Activated naive CD4-positive, alpha-beta T cell treated with anti-CD3 and anti-CD28 coated beads, Interleukin-2, amount 50 U/mL, for 72 hours (primary cell): ENCODE measurements at regions not wholly inside any gene's neighbourhood (a gene's known extent, or its start where the extent isn't known, plus 50 kb on each side); places are given as distances from the start of the nearest gene placed in this dataset.

Experiments
- ATAC-seq, 2 donors: fragments of 150-1000 bp; cut with Tn5 transposase; 2 replicates each; pipeline ENCODE4 v1.10.0; 2021; ENCODE audit warnings: mild to moderate bottlenecking in 2 of 2, moderate library complexity in 2 of 2
- DNase-seq, 2 donors: peaks; one replicate each; pipeline ENCODE4 v3.0.0; 2021 to 2022; ENCODE audit warnings: low spot score in 2 of 2
- H3K27ac Mint-ChIP-seq, 2 donors: one replicate each; pipeline ENCODE4 v1.8.0; 2022; ENCODE audit warnings: mild to moderate bottlenecking in 2 of 2, mixed read lengths in 2 of 2
- H3K36me3 Mint-ChIP-seq, 2 donors: one replicate each; pipeline ENCODE4 v1.8.0; 2022; ENCODE audit warnings: mixed read lengths in 2 of 2
- H3K9me3 Mint-ChIP-seq, 2 donors: one replicate each; pipeline ENCODE4 v1.8.0; 2022; ENCODE audit warnings: mixed read lengths in 2 of 2

DNA sequence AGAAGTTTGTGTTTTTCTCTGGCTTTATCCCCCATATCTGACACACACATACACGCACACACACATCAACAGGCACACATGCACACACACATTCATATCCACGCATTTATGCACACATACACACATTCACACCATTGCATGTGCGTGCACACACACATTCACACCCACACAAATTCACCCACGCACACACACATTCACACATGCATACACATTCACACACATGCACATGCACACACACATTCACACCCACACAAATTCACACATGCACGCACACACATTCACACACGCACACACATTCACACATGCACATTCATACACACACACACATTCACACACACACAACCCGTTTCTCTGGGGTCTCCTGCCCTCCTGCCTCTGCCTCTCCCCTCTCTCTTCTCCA lies 264.2 kb downstream of the BCL11B start:
- no peak for ATAC-seq
- H3K27ac Mint-ChIP-seq: no peak overlapping the region
- H3K36me3 Mint-ChIP-seq: peaks cover 0 to 4% of the 10 kb centered on the region in 2 donors
- no peak for DNase-seq
- H3K9me3 Mint-ChIP-seq: peaks cover 0 to 5% of the 10 kb centered on the region in 2 donors

DNA sequence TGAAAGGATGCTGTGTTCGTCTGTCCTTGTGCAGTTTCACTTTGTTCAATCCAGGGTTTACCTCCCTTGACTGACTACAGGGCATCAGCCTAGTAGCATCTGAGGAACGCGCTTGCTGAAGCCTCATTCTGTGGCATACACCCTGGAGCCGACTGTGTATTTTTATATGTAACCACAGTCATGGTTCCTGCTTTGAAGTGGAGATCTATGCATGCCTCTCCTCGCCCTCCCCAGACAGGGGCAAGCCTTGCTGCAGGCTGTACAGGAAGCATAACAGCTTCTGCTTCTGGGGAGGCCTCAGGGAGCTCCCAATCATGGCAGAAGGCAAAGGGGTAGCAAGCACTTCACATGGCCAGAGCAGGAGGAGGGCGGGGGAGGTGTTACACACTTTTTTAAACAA lies 262.1 kb downstream of the BCL11B start:
- Mint-ChIP-seq H3K9me3 (peaks cover 0 to 5% of the 10 kb centered on the region in 2 donors), H3K27ac (peak overlapping the region in 1 of 2 donors; percentile 61), H3K36me3 (peaks cover 0 to 4% of the 10 kb centered on the region in 2 donors)
- DNase-seq: no peak
- peak in 1 of 2 donors; percentile 79 for ATAC-seq

DNA sequence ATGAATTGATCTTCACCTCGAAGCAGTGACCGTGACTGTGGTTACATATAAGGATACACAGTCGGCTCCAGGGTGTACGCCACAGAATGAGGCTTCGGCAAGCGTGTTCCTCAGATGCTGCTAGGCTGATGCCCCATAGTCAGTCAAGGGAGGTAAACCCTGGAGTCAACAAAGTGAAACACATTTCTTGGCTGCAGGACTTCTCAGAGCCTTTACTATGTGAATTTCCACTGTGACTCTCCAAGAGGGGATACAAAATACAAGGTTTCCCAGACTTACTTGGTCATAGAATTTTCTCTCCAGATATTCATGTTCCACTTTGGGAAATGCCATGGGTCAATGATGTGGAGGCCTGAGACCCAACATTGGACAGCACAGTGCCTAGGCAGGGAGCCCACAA lies 260.6 kb downstream of the BCL11B start:
- ATAC-seq (no peak), DNase-seq (no peak)
- H3K27ac Mint-ChIP-seq: no peak overlapping the region
- H3K36me3 Mint-ChIP-seq: peaks cover 0 to 4% of the 10 kb centered on the region in 2 donors
- H3K9me3 Mint-ChIP-seq: peaks cover 0 to 5% of the 10 kb centered on the region in 2 donors

DNA sequence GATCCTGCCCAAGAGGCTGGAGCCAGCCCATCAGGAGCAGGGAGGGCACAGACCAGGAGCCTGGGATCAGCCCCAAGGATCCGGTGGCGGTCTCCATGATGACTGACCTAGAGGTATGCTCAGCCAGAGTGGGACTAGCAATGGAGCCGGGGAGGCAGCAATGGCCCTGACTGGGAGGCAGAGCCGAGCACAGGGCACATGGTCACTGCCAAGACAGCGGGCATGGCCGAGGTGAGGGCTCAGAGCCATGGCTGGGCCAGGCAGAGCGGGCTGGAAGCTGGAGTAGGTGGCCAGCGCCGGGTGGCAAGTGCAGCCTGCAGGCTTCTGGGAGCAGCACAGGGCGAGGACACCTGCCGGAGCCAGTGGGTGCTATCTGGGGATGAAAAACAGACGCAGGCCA lies 259.3 kb downstream of the BCL11B start:
- H3K27ac Mint-ChIP-seq: no peak overlapping the region
- ATAC-seq: no peak
- H3K9me3 Mint-ChIP-seq: peaks cover 0 to 5% of the 10 kb centered on the region in 2 donors
- DNase-seq: no peak
- H3K36me3 Mint-ChIP-seq: peaks cover 0 to 4% of the 10 kb centered on the region in 2 donors

DNA sequence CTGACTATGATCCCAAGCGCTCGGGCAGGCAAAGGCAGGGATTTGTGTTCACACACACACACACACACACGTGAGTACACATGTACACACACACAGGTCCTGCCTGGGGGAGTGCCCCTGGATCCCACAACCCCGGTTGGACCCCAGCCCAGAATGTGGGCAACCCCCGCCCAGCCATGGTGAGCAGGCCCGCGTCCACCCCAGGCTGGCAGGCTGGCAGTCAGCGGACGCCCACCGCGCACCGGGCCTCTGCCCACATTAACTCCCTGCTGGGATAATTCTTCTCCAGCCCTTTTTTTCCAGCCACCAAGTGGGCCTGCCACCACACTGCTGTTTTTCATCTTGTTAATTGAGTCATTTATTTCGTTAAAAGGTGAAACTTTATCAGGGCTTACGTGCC lies 256.2 kb downstream of the BCL11B start:
- DNase-seq: no peak
- H3K36me3 Mint-ChIP-seq: peaks cover 0 to 11% of the 10 kb centered on the region in 2 donors

DNA sequence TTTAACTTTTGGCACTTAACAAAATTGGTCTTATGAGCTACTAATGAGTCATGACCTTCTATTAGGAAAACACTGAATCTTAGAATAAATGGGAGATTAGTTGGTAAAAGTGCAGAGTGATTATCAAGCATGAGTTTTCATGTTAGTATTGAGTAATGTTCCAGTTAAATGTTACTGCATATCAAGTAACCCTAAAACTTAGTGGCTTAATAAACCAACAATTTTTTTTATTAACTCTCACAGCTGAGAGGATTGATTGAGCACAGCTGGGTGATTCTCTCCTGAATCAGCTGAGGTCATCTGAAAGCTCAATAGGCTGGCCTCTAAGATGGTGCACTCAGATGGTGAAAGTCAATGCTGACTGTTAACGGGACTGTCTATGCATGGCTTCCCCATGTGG lies 248.6 kb downstream of the BCL11B start:
- Mint-ChIP-seq H3K36me3 (peaks cover 7 to 29% of the 10 kb centered on the region in 2 donors), H3K9me3 (peaks cover 6 to 30% of the 10 kb centered on the region in 2 donors), H3K27ac (no peak overlapping the region)
- DNase-seq: no peak
- no peak for ATAC-seq

More for the DNA sequence above, 256.2 kb downstream of the BCL11B start:
- no peak for ATAC-seq
- Mint-ChIP-seq H3K9me3 (peaks cover 3 to 14% of the 10 kb centered on the region in 2 donors), H3K27ac (no peak overlapping the region)

DNA sequence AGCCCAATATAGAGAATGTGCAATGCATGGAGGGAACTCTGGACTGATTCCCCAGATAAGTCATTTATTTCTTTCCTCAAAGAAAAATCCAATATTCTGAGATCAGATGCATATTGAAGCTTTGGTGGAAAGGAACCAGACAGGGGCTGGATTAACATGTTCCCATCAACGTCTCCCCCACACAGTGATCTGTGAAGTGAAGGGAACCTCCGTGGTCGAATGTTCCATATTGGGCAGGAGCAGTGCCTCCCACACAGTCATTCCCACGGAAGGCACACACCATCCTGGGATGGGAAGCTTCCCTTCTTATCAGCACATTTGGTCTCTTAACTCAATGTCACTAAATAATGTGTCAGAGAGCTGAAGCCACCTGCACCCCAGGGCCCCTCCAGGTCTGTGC lies 247.1 kb downstream of the BCL11B start:
- no peak overlapping the region for H3K27ac Mint-ChIP-seq
- DNase-seq: no peak
- H3K36me3 Mint-ChIP-seq: peaks cover 7 to 27% of the 10 kb centered on the region in 2 donors
- peaks cover 6 to 26% of the 10 kb centered on the region in 2 donors for H3K9me3 Mint-ChIP-seq
- ATAC-seq: no peak

DNA sequence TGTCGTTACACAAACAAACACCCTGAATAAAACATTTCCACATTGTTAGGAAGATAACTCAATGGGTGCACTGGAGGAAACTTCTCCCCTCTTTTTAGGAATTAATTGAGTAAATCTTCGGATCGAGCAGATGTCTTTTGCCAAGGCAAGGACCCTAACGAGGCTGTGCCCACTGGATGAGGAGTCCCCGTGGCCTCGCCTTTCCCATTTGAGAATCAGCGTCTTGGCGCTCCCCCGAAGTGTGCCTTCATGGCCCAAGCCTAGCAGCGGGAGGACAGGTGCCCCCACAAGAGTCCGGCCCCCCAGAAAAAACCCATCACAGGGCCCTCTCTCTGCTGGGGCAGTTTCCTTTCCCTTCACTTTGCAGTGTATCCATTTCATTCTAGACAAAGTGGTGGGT lies 246.6 kb downstream of the BCL11B start:
- H3K27ac Mint-ChIP-seq: no peak overlapping the region
- peaks cover 7 to 22% of the 10 kb centered on the region in 2 donors for H3K36me3 Mint-ChIP-seq
- no peak for ATAC-seq
- DNase-seq: no peak
- H3K9me3 Mint-ChIP-seq: peaks cover 6 to 21% of the 10 kb centered on the region in 2 donors

DNA sequence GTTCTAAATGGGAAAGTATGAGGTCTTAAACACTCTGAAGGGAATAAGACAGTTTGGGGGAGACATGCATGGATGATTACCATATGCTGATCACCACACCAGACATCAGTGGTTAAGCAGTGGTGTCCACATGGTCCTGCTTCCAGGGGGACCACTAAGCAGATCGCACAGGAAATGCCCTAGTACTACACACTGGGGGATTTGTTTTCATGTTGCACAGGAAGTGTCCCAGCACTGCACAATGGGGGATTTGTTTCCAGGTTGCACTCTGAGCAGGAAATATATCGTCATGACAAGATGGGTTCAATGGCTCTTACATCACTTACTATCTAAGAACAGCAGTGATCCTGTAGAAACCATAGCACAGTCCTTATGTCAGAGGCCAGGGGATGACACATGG lies 245.5 kb downstream of the BCL11B start:
- H3K27ac Mint-ChIP-seq: peak overlapping the region in 1 of 2 donors; percentile 55
- H3K9me3 Mint-ChIP-seq: peaks cover 3 to 16% of the 10 kb centered on the region in 2 donors
- H3K36me3 Mint-ChIP-seq: peaks cover 7 to 17% of the 10 kb centered on the region in 2 donors
- DNase-seq (no peak), ATAC-seq (no peak)

DNA sequence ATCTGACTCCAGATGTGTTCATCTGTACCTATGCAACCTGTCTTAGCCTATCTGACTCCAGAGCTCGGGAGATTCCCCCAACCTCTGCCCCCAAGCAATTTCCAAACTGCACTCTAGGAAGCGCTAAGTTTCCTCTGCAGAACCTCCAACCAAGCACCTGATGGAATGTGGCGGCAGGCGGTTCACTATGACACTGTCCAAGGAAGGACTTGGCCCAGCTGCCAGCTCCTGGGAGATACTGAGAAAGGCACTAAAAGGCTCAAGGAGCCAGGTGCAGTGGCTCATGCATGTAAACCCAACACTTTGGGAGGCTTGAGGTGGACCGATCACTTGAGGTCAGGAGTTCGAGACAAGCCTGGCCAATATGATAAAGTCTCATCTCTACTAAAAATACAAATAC lies 244.0 kb downstream of the BCL11B start:
- ATAC-seq: no peak
- no peak for DNase-seq
- Mint-ChIP-seq H3K27ac (no peak overlapping the region), H3K36me3 (peaks cover 7 to 11% of the 10 kb centered on the region in 2 donors), H3K9me3 (peaks cover 3 to 16% of the 10 kb centered on the region in 2 donors)

DNA sequence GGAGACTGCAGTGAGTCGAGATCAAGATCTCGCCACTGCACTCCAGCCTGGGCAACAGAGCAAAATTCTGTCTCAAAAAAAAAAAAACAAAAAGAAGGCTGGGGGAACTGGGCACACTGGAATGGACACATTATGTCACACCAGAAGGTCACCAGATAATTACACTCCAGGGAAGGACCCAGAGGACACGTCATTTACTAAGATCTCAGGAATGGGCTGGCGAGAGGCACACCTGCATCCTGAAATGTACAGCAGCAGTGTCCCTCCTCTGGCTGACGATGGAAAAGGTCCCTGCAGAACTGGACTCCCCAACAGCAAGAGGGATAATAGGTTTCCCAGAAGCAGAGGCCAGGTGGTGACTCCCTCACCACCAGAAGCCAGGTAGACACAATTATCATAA lies 243.5 kb downstream of the BCL11B start:
- Mint-ChIP-seq H3K27ac (no peak overlapping the region), H3K9me3 (peaks cover 3 to 16% of the 10 kb centered on the region in 2 donors), H3K36me3 (peaks cover 7 to 11% of the 10 kb centered on the region in 2 donors)
- DNase-seq: no peak
- ATAC-seq: no peak

DNA sequence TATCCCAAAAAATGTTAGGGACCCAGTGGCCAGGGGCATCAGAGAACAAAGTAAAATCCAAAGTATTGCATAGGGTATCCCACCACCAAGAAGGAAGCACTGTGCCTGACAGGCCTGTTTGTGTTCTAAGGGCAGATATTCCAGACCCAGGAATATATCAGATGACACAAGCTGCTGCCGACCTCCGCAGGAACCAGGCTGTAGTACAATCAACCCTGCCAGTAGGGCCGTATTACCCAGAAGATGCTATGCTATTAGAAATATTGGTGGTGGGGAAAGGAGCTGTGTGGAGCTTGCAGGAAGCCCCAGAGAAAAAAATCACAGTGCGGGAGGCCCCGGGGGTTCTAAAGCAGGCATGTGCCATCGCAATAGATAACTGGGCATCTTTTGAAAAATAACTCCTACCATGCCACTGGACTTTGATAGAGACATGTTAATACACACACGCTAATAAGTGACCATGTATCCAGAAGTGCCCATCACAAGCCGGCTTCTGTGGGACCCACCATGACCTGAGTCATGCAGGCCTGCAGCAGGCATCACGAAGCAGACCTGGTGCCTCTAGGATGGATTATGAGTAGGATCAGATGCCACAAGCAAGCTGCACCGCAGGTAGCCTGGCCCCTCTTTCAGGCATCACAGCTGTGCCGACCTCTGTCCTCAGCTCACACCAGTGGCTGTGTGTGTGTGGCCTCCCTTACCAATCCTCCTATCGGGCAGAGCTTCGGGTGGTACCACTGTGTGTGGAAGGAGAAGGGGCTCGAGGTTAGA lies 242.7 kb downstream of the BCL11B start:
- Mint-ChIP-seq H3K27ac (no peak overlapping the region), H3K9me3 (peaks cover 3 to 16% of the 10 kb centered on the region in 2 donors), H3K36me3 (peaks cover 7 to 11% of the 10 kb centered on the region in 2 donors)
- DNase-seq (no peak), ATAC-seq (no peak)

DNA sequence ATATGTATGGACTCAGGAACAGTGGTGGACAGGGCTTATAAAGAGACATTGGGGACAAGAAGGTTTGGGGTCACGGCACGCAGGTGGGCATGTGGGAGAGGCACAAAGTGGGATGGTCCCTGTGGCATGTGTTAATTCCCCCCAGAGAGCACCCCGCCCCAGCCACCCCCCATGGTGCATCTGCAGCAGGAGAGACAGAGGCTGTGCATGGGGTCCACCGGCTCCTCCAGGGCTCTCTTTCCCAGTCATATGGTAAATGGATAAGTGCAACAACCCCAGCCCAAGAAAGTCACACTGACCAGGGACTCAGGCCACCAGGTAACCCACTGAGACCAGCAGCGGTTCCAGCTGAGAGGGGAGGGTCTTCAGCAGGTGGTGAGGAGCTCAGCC lies 242.1 kb downstream of the BCL11B start:
- ATAC-seq: no peak
- no peak for DNase-seq
- H3K36me3 Mint-ChIP-seq: peaks cover 7 to 11% of the 10 kb centered on the region in 2 donors
- peaks cover 3 to 16% of the 10 kb centered on the region in 2 donors for H3K9me3 Mint-ChIP-seq
- no peak overlapping the region for H3K27ac Mint-ChIP-seq

DNA sequence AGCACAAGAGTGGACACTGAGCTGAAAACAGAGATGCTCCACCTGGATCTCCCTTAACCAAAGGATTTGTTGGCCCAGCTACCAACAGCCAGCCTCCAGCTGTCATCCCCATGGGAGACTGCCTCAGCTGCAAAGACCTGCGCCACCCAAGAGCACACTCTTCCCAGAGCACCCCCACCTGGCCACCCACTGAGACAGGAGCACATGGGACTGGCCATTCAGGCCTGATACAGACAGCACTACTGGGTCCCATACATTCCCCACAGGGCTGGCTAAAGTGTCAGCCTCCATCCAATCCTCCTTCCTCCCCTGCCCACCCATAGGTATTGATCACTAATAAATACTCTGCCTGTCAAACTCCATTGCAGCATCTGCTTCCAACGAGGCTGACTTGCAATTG lies 241.5 kb downstream of the BCL11B start:
- H3K36me3 Mint-ChIP-seq: peaks cover 7 to 11% of the 10 kb centered on the region in 2 donors
- H3K27ac Mint-ChIP-seq: no peak overlapping the region
- ATAC-seq: no peak

DNA sequence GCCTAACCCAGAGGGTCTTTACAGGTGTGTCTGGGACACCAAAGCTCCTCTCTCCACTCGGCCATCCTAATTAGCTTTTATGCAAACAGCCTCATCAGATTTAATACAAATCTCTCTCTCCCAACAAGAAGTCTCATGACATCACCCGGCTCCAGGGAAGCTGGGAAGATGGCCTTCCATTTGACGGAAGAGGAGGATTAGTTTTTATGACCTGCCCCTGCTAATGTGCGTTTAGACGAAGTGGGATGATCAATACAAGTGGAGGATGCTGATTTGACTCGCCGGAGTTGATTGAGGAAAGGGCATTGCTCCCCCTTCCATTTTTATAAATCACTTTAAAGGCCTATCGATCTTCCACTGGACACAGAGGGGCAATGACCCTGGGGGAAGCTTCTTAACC lies 239.2 kb downstream of the BCL11B start:
- ATAC-seq (no peak), DNase-seq (no peak)
- Mint-ChIP-seq H3K36me3 (no peaks in the 10 kb centered on the region), H3K9me3 (no peaks in the 10 kb centered on the region), H3K27ac (no peak overlapping the region)

More for the DNA sequence above, 241.5 kb downstream of the BCL11B start:
- DNase-seq: no peak
- H3K9me3 Mint-ChIP-seq: peaks cover 3 to 16% of the 10 kb centered on the region in 2 donors

DNA sequence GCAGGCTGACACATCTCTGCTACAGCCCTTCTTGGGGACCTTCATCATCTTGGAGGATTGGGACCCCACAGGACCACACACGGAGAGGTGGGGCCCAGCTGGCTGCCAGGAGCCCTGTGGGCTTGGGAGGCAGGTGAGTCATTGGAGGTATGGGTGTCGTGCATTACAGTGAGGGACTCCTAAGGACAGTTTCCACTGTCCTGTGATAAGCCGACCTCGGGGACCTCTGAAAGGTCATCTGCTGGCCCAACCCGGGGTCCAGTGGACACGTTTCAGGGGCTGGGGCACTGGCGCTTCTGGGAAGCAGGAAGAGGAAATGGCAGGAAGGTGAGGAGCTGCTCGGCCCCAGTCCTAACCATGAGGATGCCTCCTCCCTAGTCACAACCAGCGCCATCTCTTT lies 238.0 kb downstream of the BCL11B start:
- Mint-ChIP-seq H3K27ac (no peak overlapping the region), H3K9me3 (no peaks in the 10 kb centered on the region), H3K36me3 (no peaks in the 10 kb centered on the region)
- DNase-seq (no peak), ATAC-seq (no peak)

DNA sequence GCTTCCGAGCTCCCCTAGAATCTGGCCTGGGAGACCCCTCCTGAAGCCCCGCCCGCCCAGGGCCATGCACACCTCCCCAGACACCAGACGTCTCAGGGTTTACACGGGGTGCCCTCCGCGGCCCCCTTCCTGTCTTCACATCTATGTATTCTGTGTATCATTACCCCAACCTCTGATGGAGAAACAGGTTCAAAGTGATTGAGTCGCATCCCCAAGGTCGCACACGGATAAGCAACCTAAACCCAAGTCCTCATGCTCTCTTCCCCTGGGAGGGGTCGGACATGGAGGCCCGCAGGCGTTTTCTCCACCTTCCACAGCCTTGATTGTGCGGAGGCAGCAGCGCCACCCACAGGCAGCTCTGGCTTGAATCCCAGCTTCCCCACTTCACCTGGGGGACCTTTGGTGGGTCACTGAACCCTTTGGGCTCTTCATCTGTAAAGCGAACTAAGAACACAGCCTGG lies 237.3 kb downstream of the BCL11B start:
- ATAC-seq (no peak), DNase-seq (no peak)
- Mint-ChIP-seq H3K27ac (peak overlapping the region in 1 of 2 donors; percentile 82), H3K36me3 (no peaks in the 10 kb centered on the region), H3K9me3 (no peaks in the 10 kb centered on the region)

DNA sequence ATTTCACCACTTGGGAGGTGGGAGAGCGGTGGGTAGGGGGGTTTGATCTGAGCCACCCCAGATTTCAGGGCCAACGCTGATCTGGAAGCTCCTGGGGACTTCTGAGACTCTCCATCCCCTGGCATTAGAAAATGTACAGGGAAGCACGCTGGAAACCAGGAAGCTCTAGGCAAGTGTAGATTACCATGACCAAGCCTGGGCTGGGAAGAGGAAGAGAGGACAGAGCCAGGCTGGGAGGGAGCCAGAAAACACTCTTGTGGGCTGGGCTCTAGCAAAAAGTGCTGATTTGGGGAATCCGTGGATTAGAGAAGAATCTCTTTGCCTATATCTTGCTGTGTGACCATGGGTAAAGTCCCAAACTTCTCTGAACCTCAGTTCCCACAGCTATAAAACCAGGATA lies 236.7 kb downstream of the BCL11B start:
- ATAC-seq (no peak), DNase-seq (no peak)
- no peaks in the 10 kb centered on the region for H3K9me3 Mint-ChIP-seq
- no peak overlapping the region for H3K27ac Mint-ChIP-seq
- no peaks in the 10 kb centered on the region for H3K36me3 Mint-ChIP-seq
